GM10266 (cell line): ENCODE measurements at regions not wholly inside any gene's neighbourhood (a gene's known extent, or its start where the extent isn't known, plus 50 kb on each side); places are given as distances from the start of the nearest gene placed in this dataset.

Experiments used
- DNase-seq: peaks from one replicate; pipeline ENCODE4 v3.0.0; 2012; ENCODE audit errors: extremely low spot score
- CTCF ChIP-seq: IDR thresholded peaks from 2 replicates; pipeline ENCODE4 v1.5.1; 2012; ENCODE audit warnings: mild to moderate bottlenecking, low read depth; ENCODE audit not compliant: control insufficient read depth, insufficient read depth; ENCODE audit errors: missing control alignments

GRCh38 chr12:61043838-61044237 lies 1216.4 kb upstream of the USP15 start:
- DNase-seq = no peak
- TF ChIP-seq CTCF = no peak

- DNase-seq = no peak
- no peak for TF ChIP-seq CTCF
Observed at GRCh38 chr12:61044766-61045165, 1215.4 kb upstream of the USP15 start.

DNA sequence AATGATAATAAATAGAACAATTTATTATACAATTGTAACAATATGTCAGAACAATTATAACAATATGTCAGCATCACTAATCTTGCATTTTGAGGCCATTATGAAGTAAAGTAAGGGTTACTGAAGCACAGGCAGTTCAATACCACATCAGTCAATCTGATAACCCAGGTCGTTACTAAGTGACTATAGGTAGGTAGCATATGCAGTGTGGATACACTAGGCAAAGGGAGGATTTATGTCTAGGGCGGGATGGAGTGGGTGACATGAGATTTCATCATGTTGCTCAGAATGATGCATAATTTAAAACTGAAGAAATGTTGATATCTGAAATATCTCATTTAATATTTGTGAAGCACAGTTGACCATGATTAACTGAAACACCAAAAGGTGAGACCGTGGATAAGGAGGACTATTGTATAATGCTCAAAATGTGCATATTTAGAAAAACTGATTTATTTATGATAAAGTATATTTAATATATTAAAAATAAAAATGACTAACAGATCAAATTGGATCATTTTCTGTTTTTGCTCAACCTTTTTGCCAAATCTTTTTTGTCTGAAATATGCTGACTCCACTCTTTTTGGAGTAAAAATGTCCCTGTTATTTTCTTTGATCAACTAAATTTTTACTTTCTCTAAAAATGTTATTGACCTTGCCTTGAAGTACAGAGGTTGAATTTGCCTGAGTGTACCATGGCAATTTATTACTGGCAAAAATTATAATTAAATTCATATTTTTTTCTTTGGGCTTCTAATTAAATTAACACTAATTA lies 1189.4 kb upstream of the USP15 start:
- DNase-seq = no peak

GRCh38 chr12:61072717-61073116 lies 1187.5 kb upstream of the USP15 start:
- DNase-seq = no peak
- no peak for TF ChIP-seq CTCF

More for the DNA sequence above, 1189.4 kb upstream of the USP15 start:
- no peak for TF ChIP-seq CTCF

DNA sequence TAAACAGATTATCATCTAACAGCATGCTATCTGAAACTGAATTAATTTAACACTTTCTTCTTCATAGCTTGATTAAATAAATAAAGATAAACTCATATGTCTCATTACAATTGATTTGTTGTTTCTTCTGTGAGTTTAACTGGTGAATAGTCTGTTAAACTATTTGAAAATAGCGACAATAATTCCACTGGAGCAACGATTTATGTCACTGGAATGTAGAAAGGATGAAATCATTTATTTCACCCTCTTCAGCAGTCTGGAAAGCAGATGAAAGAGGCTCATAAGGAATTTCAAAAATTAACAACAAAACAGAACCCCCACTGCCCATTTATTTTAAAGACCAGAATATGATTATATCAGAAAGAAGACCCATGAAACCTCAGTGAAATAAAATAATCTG lies 1165.1 kb upstream of the USP15 start:
- TF ChIP-seq CTCF = no peak
- no peak for DNase-seq

- DNase-seq = no peak
- no peak for TF ChIP-seq CTCF
Observed at GRCh38 chr12:61098031-61098580, 1162.1 kb upstream of the USP15 start.

DNA sequence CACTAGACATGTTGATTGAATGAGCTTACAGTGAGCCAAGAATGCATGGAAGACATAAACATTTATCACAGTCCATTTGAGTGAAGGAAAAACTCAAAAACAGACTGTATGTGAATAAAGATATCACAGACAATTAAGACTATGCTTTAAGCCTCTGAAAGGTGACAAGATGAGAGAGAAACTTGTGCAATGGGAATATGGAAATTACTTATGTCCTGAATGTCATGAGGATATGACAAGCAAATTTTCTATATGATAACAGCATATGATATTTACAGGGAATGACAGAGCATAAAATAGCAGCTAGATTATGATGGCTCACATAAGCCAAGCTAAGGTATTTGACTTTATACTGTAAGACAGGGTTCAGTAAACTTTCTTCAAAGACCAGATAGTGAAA lies 1153.1 kb upstream of the USP15 start:
- no peak for DNase-seq
- TF ChIP-seq CTCF = no peak
